GM19397 (cell line): ENCODE measurements at regions not wholly inside any gene's neighbourhood (a gene's known extent, or its start where the extent isn't known, plus 50 kb on each side); places are given as distances from the start of the nearest gene placed in this dataset.

ENCODE experiments used
- ATAC-seq: cut with Tn5 transposase; IDR thresholded peaks from one replicate; pipeline ENCODE4 v1.9.1; 2021; ENCODE audit warnings: mild to moderate bottlenecking, moderate library complexity; ENCODE audit not compliant: unreplicated experiment

- no peak for ATAC-seq
Measured at GRCh38 chrX:10047133-10047532, 80.0 kb downstream of the CLDN34 start.

- no peak for ATAC-seq
Measured at GRCh38 chrX:10047631-10048030, 80.5 kb downstream of the CLDN34 start.

DNA sequence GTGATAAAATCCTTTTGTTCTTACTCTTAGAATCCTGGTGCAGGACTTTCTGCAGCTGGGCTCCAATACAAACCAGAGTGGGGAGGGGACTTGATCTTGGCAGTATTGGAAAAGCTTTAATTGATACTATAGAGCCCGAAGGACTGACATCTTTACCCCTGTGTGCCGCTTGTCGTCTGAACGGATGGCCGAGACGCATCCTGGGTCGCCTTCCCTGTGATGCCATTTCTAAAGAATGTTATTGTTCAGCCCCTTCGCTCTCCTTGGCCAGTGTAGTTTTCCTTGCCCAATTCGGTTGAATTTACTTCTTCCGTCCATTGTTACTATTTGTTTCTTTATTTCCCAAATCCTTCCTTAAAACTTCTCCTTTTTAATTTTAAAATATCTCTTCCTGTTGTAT lies 80.9 kb downstream of the CLDN34 start:
- ATAC-seq = no peak

GRCh38 chrX:10048707-10049106 lies 81.5 kb downstream of the CLDN34 start:
- ATAC-seq = no peak

- no peak for ATAC-seq
Measured at GRCh38 chrX:10049236-10049635, 82.1 kb downstream of the CLDN34 start.

DNA sequence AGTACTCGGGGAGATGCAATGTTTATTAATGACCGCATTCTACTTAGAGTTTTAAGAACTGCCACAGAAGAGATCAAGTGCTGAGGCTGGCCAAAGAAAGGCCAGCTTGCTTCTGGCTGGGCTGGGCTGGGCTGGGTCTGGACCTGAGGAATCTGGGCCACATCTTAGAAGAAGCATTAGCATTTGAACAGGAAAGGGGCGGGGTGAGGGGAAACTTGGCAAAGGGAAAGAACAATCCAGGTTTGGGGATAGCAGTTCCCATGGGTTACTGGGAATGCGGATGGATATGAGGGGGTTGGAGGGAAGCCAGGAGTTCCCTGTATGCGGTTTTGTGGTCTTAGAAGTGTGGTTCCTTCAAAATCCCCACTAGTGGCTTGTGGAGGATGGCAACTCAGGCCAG lies 83.3 kb downstream of the CLDN34 start:
- ATAC-seq = no peak

DNA sequence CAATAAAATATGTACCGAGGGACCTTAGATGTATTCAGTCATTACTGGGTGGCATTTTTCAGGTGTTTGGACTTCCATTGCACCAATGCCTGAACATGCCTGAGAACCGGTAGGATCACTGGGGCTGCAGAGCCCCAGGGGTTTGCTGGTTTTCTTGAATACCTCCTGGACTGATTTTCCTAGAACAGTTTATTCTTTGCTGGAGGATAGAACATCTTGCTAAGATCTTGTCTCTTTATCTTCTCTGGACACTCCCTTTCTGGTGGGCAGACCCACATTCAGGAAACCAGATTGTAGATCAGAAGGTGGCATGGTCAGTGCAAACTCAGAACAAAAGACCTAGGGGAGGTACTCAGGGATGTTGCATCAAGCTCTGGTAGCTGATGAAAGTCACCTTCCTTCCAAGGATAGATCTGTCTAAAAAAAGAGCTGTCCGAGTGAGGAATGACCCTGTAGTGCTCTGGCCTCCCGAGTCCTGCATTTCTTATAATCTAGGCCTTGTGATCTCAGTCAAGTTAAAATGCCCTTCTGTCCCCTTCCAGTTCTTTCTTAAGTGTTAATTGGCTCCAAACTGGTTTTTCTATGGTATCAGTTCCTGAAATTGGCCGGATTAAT lies 84.8 kb downstream of the CLDN34 start:
- ATAC-seq = no peak

DNA sequence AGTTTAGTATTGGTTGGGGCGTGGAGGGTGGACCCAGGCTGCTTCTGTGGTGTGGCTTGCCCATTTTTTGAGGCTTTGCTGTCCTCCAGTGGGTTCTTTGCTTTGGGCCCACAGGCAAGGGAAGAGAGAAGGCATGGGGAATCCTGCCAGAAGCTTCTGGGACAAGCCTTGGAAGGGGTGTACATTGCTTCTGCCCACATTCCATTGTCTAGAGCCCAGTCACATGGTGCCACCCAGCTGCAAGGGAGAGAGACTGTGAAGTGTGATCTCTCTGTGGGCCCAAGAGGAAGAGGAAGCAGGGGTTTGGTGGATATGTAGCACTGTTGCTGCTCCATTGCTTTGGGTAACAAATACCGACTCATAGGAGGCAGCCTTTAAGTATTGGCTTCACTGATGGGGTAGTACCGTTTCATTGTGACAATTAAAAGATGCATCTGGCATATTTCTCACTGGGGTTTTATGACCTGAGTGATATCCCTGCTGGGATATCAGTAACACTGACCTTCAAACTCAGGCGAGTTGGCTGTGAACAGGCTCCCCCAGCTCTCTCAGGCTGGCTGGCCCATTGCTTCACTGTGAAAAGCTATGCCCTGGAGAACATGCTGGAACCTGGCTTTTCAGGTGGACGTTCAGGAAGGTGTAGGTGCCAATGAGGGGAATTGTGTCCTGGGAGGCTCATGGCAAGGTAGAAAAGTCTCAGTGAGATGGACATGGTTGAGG lies 85.9 kb downstream of the CLDN34 start:
- ATAC-seq = no peak

DNA sequence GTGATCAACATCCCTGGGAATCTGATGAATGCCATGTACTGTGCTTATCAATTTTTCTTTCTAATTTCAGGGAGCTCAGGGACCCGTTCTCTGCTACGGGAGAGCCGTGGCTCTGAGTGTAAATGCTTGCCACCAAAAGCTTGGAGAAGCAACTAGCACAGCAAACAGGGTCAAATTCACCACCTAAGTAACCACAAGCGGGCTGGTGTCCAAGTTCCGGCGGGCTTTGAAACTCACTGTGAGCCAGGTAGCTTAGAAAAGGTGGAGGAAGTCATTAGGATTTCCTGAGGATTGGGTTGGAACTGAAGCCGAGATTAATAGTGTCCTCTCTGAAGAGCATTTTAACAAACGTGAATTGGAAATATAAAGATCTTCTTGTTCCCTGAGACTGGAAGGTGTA lies 87.2 kb downstream of the CLDN34 start:
- no peak for ATAC-seq

GRCh38 chrX:10055430-10055829 lies 88.3 kb downstream of the CLDN34 start:
- ATAC-seq = no peak

- ATAC-seq = no peak
Measured at GRCh38 chrX:10062352-10062751, 94.4 kb upstream of the CLCN4 start.

GRCh38 chrX:10062980-10063379 lies 93.8 kb upstream of the CLCN4 start:
- ATAC-seq = no peak

GRCh38 chrX:10064736-10065135 lies 92.0 kb upstream of the CLCN4 start:
- ATAC-seq = no peak

DNA sequence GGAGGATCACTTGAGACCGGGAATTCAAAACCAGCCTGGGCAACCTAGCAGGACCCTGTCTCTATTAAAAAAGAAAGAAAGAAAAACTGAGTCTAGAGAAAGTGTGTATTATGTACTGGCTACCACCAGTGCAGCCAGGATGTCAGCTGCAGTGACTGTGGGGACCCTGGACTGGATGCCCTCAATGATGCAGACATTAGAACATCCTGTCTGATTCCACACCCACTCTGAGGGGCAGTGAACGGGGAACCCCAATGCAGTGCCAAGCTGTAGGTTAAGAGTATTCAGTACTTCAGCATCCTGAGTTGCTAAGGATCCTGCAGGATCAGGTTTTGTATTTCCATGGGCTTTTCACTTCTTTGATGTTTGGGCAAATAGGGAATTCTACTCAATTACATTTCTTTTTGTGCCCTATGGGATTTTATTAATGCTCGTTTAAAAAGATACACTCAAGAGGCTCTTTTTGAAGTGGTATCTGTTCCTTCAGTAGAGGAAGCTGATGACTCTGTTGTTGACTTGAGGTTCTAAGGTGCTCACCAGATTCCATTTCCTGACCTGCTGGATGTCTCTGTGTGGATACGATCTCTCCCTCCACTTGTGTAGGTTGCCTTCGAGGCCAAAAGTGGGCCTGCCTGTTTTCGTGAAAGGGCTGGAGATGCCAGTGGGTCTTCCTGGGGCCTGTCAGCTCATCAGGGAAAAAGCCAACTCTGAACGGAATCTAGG lies 85.9 kb upstream of the CLCN4 start:
- ATAC-seq = no peak

GRCh38 chrX:10071451-10072144 lies 85.2 kb upstream of the CLCN4 start:
- ATAC-seq = no peak

GRCh38 chrX:10072786-10073568 lies 83.8 kb upstream of the CLCN4 start:
- ATAC-seq = no peak

GRCh38 chrX:10073671-10074070 lies 83.1 kb upstream of the CLCN4 start:
- ATAC-seq = no peak

DNA sequence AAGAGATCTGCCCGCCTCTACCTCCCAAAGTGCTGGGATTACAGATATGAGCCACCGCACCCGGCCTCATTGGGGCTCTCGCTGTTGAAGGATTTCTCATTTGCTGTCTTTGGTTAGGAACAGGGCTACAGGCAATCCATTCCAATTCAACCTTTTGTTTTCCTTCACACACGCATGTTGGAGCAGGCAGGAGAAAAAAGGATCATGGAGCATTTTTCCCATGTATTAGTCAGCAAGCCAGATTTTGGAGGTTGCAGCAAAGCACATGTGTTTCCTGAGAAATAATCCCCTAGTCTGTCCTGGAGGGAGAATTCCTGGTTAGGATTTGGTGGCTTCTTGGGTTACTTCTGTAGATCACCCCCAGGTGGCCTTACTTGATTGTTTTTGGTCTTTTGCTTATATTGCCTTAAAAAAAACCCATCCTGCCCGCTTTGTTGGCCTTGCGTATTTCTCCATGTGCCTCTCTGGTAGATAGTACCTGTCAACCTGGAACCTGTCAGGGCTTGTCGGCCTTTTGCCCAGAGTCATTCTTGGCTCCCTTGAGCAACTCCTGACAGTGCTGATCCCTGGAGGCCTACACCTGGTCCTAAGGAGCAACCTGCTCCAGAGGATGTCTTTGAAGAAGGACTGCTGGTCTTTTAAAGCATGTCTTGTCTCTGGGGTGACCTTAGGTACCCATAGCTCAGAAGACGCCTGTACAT lies 82.4 kb upstream of the CLCN4 start:
- ATAC-seq = no peak

GRCh38 chrX:10076765-10077164 lies 80.0 kb upstream of the CLCN4 start:
- no peak for ATAC-seq
